H1 (cell line): ENCODE measurements at regions not wholly inside any gene's neighbourhood (a gene's known extent, or its start where the extent isn't known, plus 50 kb on each side); places are given as distances from the start of the nearest gene placed in this dataset.

Source experiments
- CTCF ChIA-PET: fragments of 300-600 bp; sonication (Branson Sonifier 250); formaldehyde crosslinking; loops from one replicate; lab custom pipeline; 2021; ENCODE audit not compliant: partially characterized antibody; lab: Charles Lee
- POLR2A ChIA-PET: fragments of 300-600 bp; sonication (Branson Sonifier 250); formaldehyde crosslinking; loops from one replicate; lab custom pipeline; 2021; ENCODE audit warnings: inconsistent platforms; ENCODE audit not compliant: partially characterized antibody; lab: Charles Lee
- DNase-seq, 2 experiments: peaks; one replicate each; pipeline versions ENCODE4 v3.0.0 to v3.0.0-alpha.2; 2010 to 2022; ENCODE audit warnings: low spot score in 2 of 2, low read depth in 1 of 2, mixed read lengths in 1 of 2
- FAIRE-seq: peaks from 2 replicates; lab custom pipeline; 2011; peaks lifted over from hg19 to GRCh38; lab: Jason Lieb, UNC
- H2AFZ ChIP-seq: 2 replicates; pipeline ENCODE4 v1.8.1; 2012; ENCODE audit warnings: low read length, inconsistent platforms
- H2AK5ac ChIP-seq: 2 replicates; pipeline ENCODE4 v1.6.1; 2013; ENCODE audit warnings: low read depth, low read length
- H2BK120ac ChIP-seq: replicated peaks from 2 replicates; pipeline ENCODE3; 2013; ENCODE audit warnings: low read depth, low read length, inconsistent platforms
- H2BK12ac ChIP-seq: 2 replicates; pipeline ENCODE4 v1.6.1; 2013; ENCODE audit warnings: low read depth, low read length
- H2BK15ac ChIP-seq: 2 replicates; pipeline ENCODE4 v1.6.1; 2013; ENCODE audit warnings: low read length
- H2BK20ac ChIP-seq: 2 replicates; pipeline ENCODE4 v1.6.1; 2013; ENCODE audit warnings: low read length
- H2BK5ac ChIP-seq: 2 replicates; pipeline ENCODE4 v1.6.1; 2013; ENCODE audit warnings: low read depth, low read length
- H3K14ac ChIP-seq: 2 replicates; pipeline ENCODE4 v1.6.1; 2013; ENCODE audit warnings: inconsistent platforms; ENCODE audit not compliant: insufficient read length
- H3K18ac ChIP-seq: 2 replicates; pipeline ENCODE4 v1.6.1; 2013; ENCODE audit warnings: low read length; ENCODE audit errors: extremely low read depth
- H3K23ac ChIP-seq: 2 replicates; pipeline ENCODE4 v1.6.1; 2013; ENCODE audit warnings: inconsistent platforms; ENCODE audit not compliant: insufficient read length
- H3K23me2 ChIP-seq: 2 replicates; pipeline ENCODE4 v1.6.1; 2013; ENCODE audit warnings: low read depth, low read length
- H3K27ac ChIP-seq: 2 replicates; pipeline ENCODE4 v1.6.1; 2011; ENCODE audit warnings: low read depth, low read length, inconsistent platforms
- H3K27me3 ChIP-seq, 4 experiments: replicated peaks in 1 of 4; 1 replicate in 1 of 4; 2 replicates in 3 of 4; pipeline versions ENCODE4 v1.6.1 to v1.8.1; 2011 to 2013; ENCODE audit warnings: low read length in 3 of 4, mild to moderate bottlenecking in 3 of 4, inconsistent platforms in 2 of 4, mixed read lengths in 2 of 4, moderate library complexity in 1 of 4; ENCODE audit not compliant: control insufficient read depth in 3 of 4, insufficient read depth in 3 of 4; ENCODE audit errors: extremely low read depth in 1 of 4
- H3K36me3 ChIP-seq, 4 experiments: 2 replicates each; pipeline versions ENCODE4 v1.6.1 to v1.8.1; 2011 to 2013; ENCODE audit warnings: mild to moderate bottlenecking in 4 of 4, low read length in 3 of 4, moderate library complexity in 2 of 4, control low read depth in 1 of 4, inconsistent platforms in 1 of 4; ENCODE audit not compliant: insufficient read depth in 4 of 4, control insufficient read depth in 2 of 4
- H3K4ac ChIP-seq: replicated peaks from 2 replicates; pipeline ENCODE3; 2013; ENCODE audit warnings: low read length, low read depth, mixed read lengths, inconsistent platforms; ENCODE audit not compliant: insufficient read length
- H3K4me1 ChIP-seq, 4 experiments: replicated peaks in 1 of 4; 1 replicate in 1 of 4; 2 replicates in 3 of 4; pipeline versions ENCODE4 v1.6.1 to v1.8.1; 2011 to 2013; ENCODE audit warnings: low read length in 3 of 4, inconsistent platforms in 2 of 4, mixed read lengths in 1 of 4; ENCODE audit not compliant: insufficient read depth in 4 of 4, control insufficient read depth in 3 of 4
- H3K4me2 ChIP-seq, 2 experiments: 2 replicates each; pipeline versions ENCODE4 v1.6.1 to v1.8.1; 2011 to 2013; ENCODE audit warnings: low read depth in 2 of 2, low read length in 2 of 2, control low read depth in 1 of 2, inconsistent platforms in 1 of 2, mild to moderate bottlenecking in 1 of 2; ENCODE audit not compliant: insufficient read depth in 1 of 2
- H3K4me3 ChIP-seq, 4 experiments: fragments of 200-600, 300-600 bp in 1 of 4; sonication (generic), shearing (Covaris generic), sonication (Bioruptor Twin) in 1 of 4; 2 replicates each; pipeline versions ENCODE4 v1.5.1 to v1.8.1; 2011 to 2016; ENCODE audit warnings: low read length in 4 of 4, low read depth in 3 of 4, control low read depth in 2 of 4, inconsistent platforms in 2 of 4, mild to moderate bottlenecking in 2 of 4, mixed read lengths in 1 of 4, moderate library complexity in 1 of 4; ENCODE audit not compliant: insufficient read depth in 2 of 4; ENCODE audit errors: extremely low read depth in 1 of 4
- H3K56ac ChIP-seq: replicated peaks from 2 replicates; pipeline ENCODE3; 2013; ENCODE audit warnings: low read depth, mild to moderate bottlenecking, mixed read lengths, low read length, inconsistent platforms; ENCODE audit not compliant: insufficient read length
- H3K79me1 ChIP-seq: 2 replicates; pipeline ENCODE4 v1.6.1; 2013; ENCODE audit warnings: low read depth, low read length, control low read depth
- H3K79me2 ChIP-seq, 2 experiments: 2 replicates each; pipeline versions ENCODE4 v1.6.1 to v1.8.1; 2012 to 2013; ENCODE audit warnings: low read length in 2 of 2, mild to moderate bottlenecking in 2 of 2, inconsistent platforms in 1 of 2; ENCODE audit not compliant: insufficient read depth in 2 of 2, control insufficient read depth in 1 of 2
- H3K9ac ChIP-seq, 4 experiments: replicated peaks in 1 of 4; 1 replicate in 1 of 4; 2 replicates in 3 of 4; pipeline versions ENCODE4 v1.6.1 to v1.8.1; 2011 to 2013; ENCODE audit warnings: low read depth in 3 of 4, low read length in 3 of 4, control low read depth in 2 of 4, mild to moderate bottlenecking in 2 of 4, moderate library complexity in 2 of 4, inconsistent platforms in 1 of 4; ENCODE audit errors: extremely low read depth in 1 of 4
- H3K9me3 ChIP-seq, 2 experiments: 2 replicates each; pipeline versions ENCODE4 v1.6.1 to v1.8.1; 2012 to 2013; ENCODE audit warnings: mild to moderate bottlenecking in 2 of 2, moderate library complexity in 2 of 2, control low read depth in 1 of 2, inconsistent platforms in 1 of 2, low read depth in 1 of 2, low read length in 1 of 2, mixed read lengths in 1 of 2; ENCODE audit not compliant: insufficient read depth in 2 of 2
- H4K20me1 ChIP-seq, 2 experiments: replicated peaks in 1 of 2; 2 replicates each; pipeline versions ENCODE3 to v1.8.1; 2011 to 2013; ENCODE audit warnings: inconsistent platforms in 2 of 2, low read length in 2 of 2, mild to moderate bottlenecking in 1 of 2; ENCODE audit not compliant: insufficient read depth in 2 of 2, control insufficient read depth in 1 of 2
- H4K5ac ChIP-seq: 2 replicates; pipeline ENCODE4 v1.6.1; 2013; ENCODE audit warnings: low read length, low read depth, mixed read lengths, inconsistent platforms; ENCODE audit not compliant: insufficient read length
- H4K8ac ChIP-seq: 2 replicates; pipeline ENCODE4 v1.8.0; 2013; ENCODE audit warnings: mild to moderate bottlenecking, moderate library complexity, low read length, inconsistent platforms; ENCODE audit not compliant: insufficient read depth; ENCODE audit errors: extremely low read depth
- H4K91ac ChIP-seq: replicated peaks from 2 replicates; pipeline ENCODE3; 2013; ENCODE audit warnings: low read length, mixed read lengths, inconsistent platforms; ENCODE audit not compliant: insufficient read length
- CHD1 ChIP-seq: IDR thresholded peaks from 2 replicates; pipeline ENCODE4 v1.6.1; 2012; ENCODE audit warnings: low read depth, low read length, improper control_type of control experiment
- EGR1 ChIP-seq: IDR thresholded peaks from 2 replicates; pipeline ENCODE4 v1.6.1; 2011; ENCODE audit warnings: low read depth, low read length, borderline replicate concordance
- SIX5 ChIP-seq: IDR thresholded peaks from 2 replicates; pipeline ENCODE4 v1.6.1; 2011; ENCODE audit warnings: mild to moderate bottlenecking, low read depth, low read length
- SUZ12 ChIP-seq: fragments of 200-600 bp; sonication (generic); IDR thresholded peaks from 2 replicates; pipeline ENCODE4 v1.6.1; 2012; ENCODE audit warnings: mild to moderate bottlenecking, inconsistent platforms, low read length, moderate library complexity, mixed read lengths
- TAF1 ChIP-seq: IDR thresholded peaks from 2 replicates; pipeline ENCODE4 v1.6.1; 2011; ENCODE audit warnings: mild to moderate bottlenecking, low read depth, low read length
- YY1 ChIP-seq: IDR thresholded peaks from 2 replicates; pipeline ENCODE4 v1.6.1; 2011; ENCODE audit warnings: low read depth, mild to moderate bottlenecking, low read length

- Histone ChIP-seq H2BK5ac (no peak overlapping the region), H3K79me2 (no peaks in the 10 kb centered on the region), H3K18ac (no peak overlapping the region), H3K4ac (no peak overlapping the region), H2BK12ac (no peak overlapping the region), H3K4me2 (no peak overlapping the region), H3K23ac (no peak overlapping the region), H3K4me1 (no peaks in the 10 kb centered on the region), H3K9me3 (no peaks in the 10 kb centered on the region), H3K14ac (no peak overlapping the region), H3K56ac (no peak overlapping the region), H3K36me3 (no peaks in the 10 kb centered on the region), H4K5ac (no peak overlapping the region), H4K20me1 (no peaks in the 10 kb centered on the region), H3K27me3 (no peaks in the 10 kb centered on the region), H2AFZ (no peak overlapping the region), H4K8ac (no peak overlapping the region), H3K4me3 (no peak overlapping the region), H3K23me2 (no peaks in the 10 kb centered on the region; the same call in 1 of the 2 replicates), H3K79me1 (no peaks in the 10 kb centered on the region), H3K27ac (no peak overlapping the region), H2BK120ac (no peak overlapping the region), H3K9ac (no peak overlapping the region), H4K91ac (no peak overlapping the region), H2BK15ac (no peak overlapping the region), H2AK5ac (no peak overlapping the region), H2BK20ac (no peak overlapping the region)
- DNase-seq, result no peak
- FAIRE-seq, result no peak
- CTCF ChIA-PET, result no interaction called here
- POLR2A ChIA-PET, result no interaction called here
- TF ChIP-seq EGR1, result no peak
- TF ChIP-seq CHD1, result no peak
- no peak for TF ChIP-seq YY1
- TF ChIP-seq TAF1, result no peak
- TF ChIP-seq SIX5, result no peak
- TF ChIP-seq SUZ12, result no peak
These were observed 124.6 kb upstream of the KCNH7 start for GRCh38 chr2:162963156-162963555.
